ENCODE measurements at regions not wholly inside any gene's neighbourhood (a gene's known extent, or its start where the extent isn't known, plus 50 kb on each side); places are given as distances from the start of the nearest gene placed in this dataset.
A peak's percentile ranks its signal among the peaks of the same experiment; 100 is the strongest.

DNA sequence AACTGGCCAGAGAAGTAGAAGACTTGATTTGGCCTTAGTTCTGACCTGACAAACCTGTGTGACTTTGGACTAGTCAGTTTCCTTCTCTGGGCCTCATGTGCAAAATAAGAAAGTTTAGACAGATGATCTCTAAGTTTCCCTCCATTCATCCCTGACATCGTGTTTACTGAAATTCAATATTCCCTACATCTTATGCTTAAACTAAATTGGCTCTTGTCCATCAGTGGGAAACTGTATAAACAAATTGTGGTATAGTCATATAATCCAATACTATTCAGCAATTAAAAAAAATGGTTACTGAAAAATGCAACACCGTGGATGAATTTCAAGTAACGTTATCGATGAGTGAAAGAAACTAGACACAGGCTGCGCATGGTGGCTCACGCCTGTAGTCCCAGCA lies 64.4 kb upstream of the HRH1 start:
- no peak for DNase-seq (ENCODE audit: low read depth)

DNA sequence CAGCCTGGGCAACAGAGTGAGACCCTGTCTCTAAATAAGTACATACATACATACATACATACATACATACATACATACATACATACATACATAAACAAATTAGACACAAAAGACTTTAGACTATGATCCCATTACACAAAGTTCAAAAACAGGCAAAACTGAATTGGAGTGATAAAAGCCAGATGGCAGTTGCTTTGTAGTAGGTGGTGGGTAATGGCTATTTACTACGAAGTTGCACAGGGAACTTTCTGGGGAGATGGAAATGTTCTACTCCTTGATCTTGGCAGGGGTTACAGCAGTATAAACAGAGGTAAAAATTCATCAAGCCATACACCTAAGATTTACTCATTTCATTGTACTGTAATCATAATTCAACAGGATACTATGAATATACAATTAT lies 63.7 kb upstream of the HRH1 start:
- no peak for DNase-seq (ENCODE audit: low read depth)

- DNase-seq (ENCODE audit: low read depth), result no peak
Measured at GRCh38 chr3:11091088-11091590, 63.2 kb upstream of the HRH1 start.

DNA sequence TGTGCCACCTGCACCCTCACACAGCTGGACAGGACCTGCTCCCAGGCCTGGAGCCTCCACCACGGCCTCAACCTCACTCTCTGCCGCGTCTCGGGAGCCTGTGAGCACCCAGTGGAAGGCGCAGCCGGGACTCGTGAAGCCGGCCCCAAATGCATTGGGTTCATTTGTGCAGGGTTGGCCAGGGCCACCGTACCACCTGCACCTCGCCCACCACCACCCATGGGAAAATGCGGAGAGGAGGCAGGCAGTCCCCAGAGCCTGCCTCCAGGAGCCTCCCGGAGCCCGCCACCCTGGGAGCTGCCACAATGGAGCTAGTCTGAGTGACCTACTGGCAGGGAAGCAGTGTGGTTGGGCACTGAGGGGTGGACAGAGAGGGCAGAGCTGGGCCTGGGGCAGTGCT lies 62.5 kb upstream of the HRH1 start:
- DNase-seq (ENCODE audit: low read depth), result no peak

DNA sequence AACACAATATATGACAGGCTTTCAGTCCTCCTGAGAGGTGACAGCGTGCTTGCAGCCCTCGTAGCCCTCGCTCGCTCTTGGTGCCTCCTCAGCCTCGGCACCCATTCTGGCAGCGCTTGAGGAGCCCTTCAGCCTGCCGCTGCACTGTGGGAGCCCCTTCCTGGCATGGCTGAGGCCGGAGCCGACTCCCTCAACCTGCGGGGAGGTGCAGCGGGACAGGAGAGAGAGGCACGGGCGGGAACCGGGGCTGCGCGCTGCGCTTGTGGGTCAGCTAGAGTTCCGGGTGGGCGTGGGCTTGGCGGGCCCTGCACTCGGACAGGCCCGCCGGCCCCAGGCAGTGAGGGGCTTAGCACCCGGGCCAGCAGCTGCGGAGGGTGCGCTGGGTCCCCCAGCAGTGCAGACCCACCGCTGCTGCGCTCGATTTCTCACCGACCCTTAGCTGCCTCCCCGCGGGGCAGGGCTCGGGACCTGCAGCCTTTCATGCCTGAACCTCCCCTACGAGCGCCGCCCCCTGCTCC lies 60.4 kb upstream of the HRH1 start:
- DNase-seq (ENCODE audit: low read depth), result no peak

- DNase-seq (ENCODE audit: low read depth), result peak; percentile 22
Measured at GRCh38 chr3:11095932-11096265, 58.4 kb upstream of the HRH1 start.

GRCh38 chr3:11096266-11097139 lies 57.8 kb upstream of the HRH1 start:
- DNase-seq (ENCODE audit: low read depth), result peak; percentile 87

- no peak for DNase-seq (ENCODE audit: low read depth)
Measured at GRCh38 chr3:11099306-11099705, 55.0 kb upstream of the HRH1 start.

Data from stromal cell of bone marrow (primary cell).